Transverse colon (tissue), 4 donors: ENCODE measurements at regions not wholly inside any gene's neighbourhood (a gene's known extent, or its start where the extent isn't known, plus 50 kb on each side); places are given as distances from the start of the nearest gene placed in this dataset.

Source experiments
- DNase-seq: peaks from one replicate; pipeline ENCODE4 v3.0.0-alpha.2; 2019
- H3K27ac ChIP-seq, 4 donors: fragments of 200-600 bp; sonication (generic); 2 replicates each; pipeline ENCODE4 v1.5.1; 2016 to 2018; ENCODE audit warnings: inconsistent platforms in 4 of 4
- H3K27me3 ChIP-seq: fragments of 200-600 bp; sonication (generic); 2 replicates; pipeline ENCODE4 v1.5.1; 2017; ENCODE audit warnings: inconsistent platforms
- H3K36me3 ChIP-seq, 4 donors: fragments of 200-600 bp; sonication (generic); 2 replicates each; pipeline ENCODE4 v1.5.1; 2017 to 2019; ENCODE audit warnings: inconsistent platforms in 4 of 4
- H3K4me1 ChIP-seq, 4 donors: fragments of 200-600 bp; sonication (generic); 2 replicates each; pipeline ENCODE4 v1.5.1; 2017 to 2020; ENCODE audit warnings: inconsistent platforms in 4 of 4
- H3K4me3 ChIP-seq, 4 donors: fragments of 200-600 bp; sonication (generic); 1 replicate in 1 of 4; 2 replicates in 3 of 4; pipeline versions ENCODE4 v1.5.1 to v1.6.1; 2017 to 2019; ENCODE audit warnings: inconsistent platforms in 4 of 4
- H3K9me3 ChIP-seq, 2 donors: fragments of 200-600 bp; sonication (generic); 2 replicates each; pipeline ENCODE4 v1.5.1; 2017 to 2019; ENCODE audit warnings: inconsistent platforms in 2 of 2
- EP300 ChIP-seq: sonication (generic); formaldehyde crosslinking; IDR thresholded peaks from one replicate; pipeline ENCODE4 v1.6.1; 2017; ENCODE audit warnings: antibody characterized with exemption, low read depth
- POLR2A ChIP-seq: fragments of 450-650 bp; IDR thresholded peaks from one replicate; pipeline ENCODE4 v1.6.1; 2016; ENCODE audit warnings: antibody characterized with exemption, mild to moderate bottlenecking, moderate library complexity
- POLR2AphosphoS5 ChIP-seq, 3 donors: sonication (generic); formaldehyde crosslinking; IDR thresholded peaks; one replicate each; pipeline ENCODE4 v1.6.1; 2016; ENCODE audit warnings: antibody characterized with exemption in 3 of 3
- WGBS, 2 donors: methylation state at CpG; one replicate each; pipeline ENCODE4 v1.1.5; 2018; ENCODE audit warnings: low coverage in 1 of 2; 5-methylcytosine and 5-hydroxymethylcytosine counted together
- in situ Hi-C, 4 donors: fragments of 200-750 bp; cut with MboI; loops; one replicate each; pipeline versions ENCODE4 v1.15.0 to v1.15.1; 2017; ENCODE audit warnings: low sequenced_read_pairs in 3 of 4, low pct_ligation_motif_present in 1 of 4, low pct_unique_long_range_greater_than_20kb in 1 of 4
- intact Hi-C: fragments of 100-400 bp; cut with DNase I; formaldehyde crosslinking; loops from one replicate; pipeline ENCODE4 v1.15.1; 2023; ENCODE audit warnings: low total_unique reads
- TF ChIP-seq, protein P1 (sequence below), 5 experiments: fragments of 200-600 bp in 3 of 5; fragments of 450-650 bp in 2 of 5; sonication (generic) in 3 of 5; IDR thresholded peaks; 1 replicate in 2 of 5; 2 replicates in 3 of 5; pipeline ENCODE4 v1.5.1; 2016 to 2017; ENCODE audit warnings: antibody characterized with exemption in 5 of 5, inconsistent platforms in 3 of 5, mild to moderate bottlenecking in 2 of 5, moderate library complexity in 1 of 5

DNA sequence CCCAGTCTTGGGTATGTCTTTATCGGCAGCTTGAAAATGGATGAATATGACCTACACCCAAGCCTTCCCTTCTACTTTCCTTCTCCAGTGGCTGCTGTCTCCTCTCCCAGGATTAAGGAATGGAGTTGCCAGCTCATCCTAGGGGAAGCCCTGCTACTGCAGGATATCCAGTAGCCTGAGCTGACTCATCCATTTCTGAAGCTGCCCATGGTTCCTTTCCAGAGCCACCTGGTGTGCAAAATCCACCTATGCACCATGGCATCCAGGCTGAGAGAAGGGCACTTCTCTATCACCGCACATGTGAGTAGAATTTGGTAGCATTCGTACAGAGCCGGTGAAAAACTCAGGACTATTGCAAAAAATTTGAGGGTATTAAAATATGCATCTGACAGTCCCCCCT is 290.8 kb downstream of the YTHDC2 start:
- no peaks in the 10 kb centered on the region for H3K9me3 ChIP-seq
- no peak for DNase-seq
- TF ChIP-seq POLR2AphosphoS5 (IDR thresholded peaks at IDR 0.05) (no peak), EP300 (no peak)
- WGBS, 2 donors = 80 to 100% methylated on average over 1 to 4 of the region's 4 CpGs
- intact Hi-C loops (no loop called here), in situ Hi-C loops (no loop called here)
- no peak overlapping the region for H3K4me3 ChIP-seq
- H3K36me3 ChIP-seq = no peaks in the 10 kb centered on the region
- no peak overlapping the region for H3K27ac ChIP-seq
- H3K27me3 ChIP-seq = no peaks in the 10 kb centered on the region
- H3K4me1 ChIP-seq = peaks cover 0 to 23% (median 0%) of the 10 kb centered on the region in 4 donors

GRCh38 chr5:113804943-113805342 is 291.4 kb downstream of the YTHDC2 start:
- 79 to 100% methylated on average over 4 to 6 of the region's 6 CpGs for WGBS, 2 donors
- intact Hi-C loops (no loop called here), in situ Hi-C loops (no loop called here)
- no peak overlapping the region for H3K4me3 ChIP-seq
- TF ChIP-seq EP300 (no peak), POLR2AphosphoS5 (IDR thresholded peaks at IDR 0.05) (no peak), POLR2A (no peak)
- TF ChIP-seq, protein P1, sequence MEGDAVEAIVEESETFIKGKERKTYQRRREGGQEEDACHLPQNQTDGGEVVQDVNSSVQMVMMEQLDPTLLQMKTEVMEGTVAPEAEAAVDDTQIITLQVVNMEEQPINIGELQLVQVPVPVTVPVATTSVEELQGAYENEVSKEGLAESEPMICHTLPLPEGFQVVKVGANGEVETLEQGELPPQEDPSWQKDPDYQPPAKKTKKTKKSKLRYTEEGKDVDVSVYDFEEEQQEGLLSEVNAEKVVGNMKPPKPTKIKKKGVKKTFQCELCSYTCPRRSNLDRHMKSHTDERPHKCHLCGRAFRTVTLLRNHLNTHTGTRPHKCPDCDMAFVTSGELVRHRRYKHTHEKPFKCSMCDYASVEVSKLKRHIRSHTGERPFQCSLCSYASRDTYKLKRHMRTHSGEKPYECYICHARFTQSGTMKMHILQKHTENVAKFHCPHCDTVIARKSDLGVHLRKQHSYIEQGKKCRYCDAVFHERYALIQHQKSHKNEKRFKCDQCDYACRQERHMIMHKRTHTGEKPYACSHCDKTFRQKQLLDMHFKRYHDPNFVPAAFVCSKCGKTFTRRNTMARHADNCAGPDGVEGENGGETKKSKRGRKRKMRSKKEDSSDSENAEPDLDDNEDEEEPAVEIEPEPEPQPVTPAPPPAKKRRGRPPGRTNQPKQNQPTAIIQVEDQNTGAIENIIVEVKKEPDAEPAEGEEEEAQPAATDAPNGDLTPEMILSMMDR (IDR thresholded peaks at IDR 0.05) = no peak
- H3K4me1 ChIP-seq = peaks cover 0 to 23% (median 0%) of the 10 kb centered on the region in 4 donors
- no peaks in the 10 kb centered on the region for H3K9me3 ChIP-seq
- no peak overlapping the region for H3K27ac ChIP-seq
- no peaks in the 10 kb centered on the region for H3K27me3 ChIP-seq
- no peaks in the 10 kb centered on the region for H3K36me3 ChIP-seq
- no peak for DNase-seq

- no peak overlapping the region for H3K4me3 ChIP-seq
These were observed 292.8 kb downstream of the YTHDC2 start for GRCh38 chr5:113806250-113806649.

GRCh38 chr5:113806904-113807303 is 293.4 kb downstream of the YTHDC2 start:
- intact Hi-C loops (no loop called here), in situ Hi-C loops (no loop called here)
- H3K4me3 ChIP-seq = no peak overlapping the region
- no peak for TF ChIP-seq POLR2A
- no peak for TF ChIP-seq EP300
- TF ChIP-seq, protein P1 (IDR thresholded peaks at IDR 0.05) = no peak
- no peak for TF ChIP-seq POLR2AphosphoS5 (IDR thresholded peaks at IDR 0.05)
- H3K9me3 ChIP-seq = no peaks in the 10 kb centered on the region
- H3K36me3 ChIP-seq = no peaks in the 10 kb centered on the region
- no peaks in the 10 kb centered on the region for H3K27me3 ChIP-seq
- H3K4me1 ChIP-seq = peaks cover 0 to 23% (median 0%) of the 10 kb centered on the region in 4 donors
- no peak for DNase-seq
- 72% methylated on average over 3 of the region's 3 CpGs; no CpG with 5 or more reads in 1 of the 2 donors for WGBS, 2 donors
- peak overlapping the region; percentile 17 to 54 (median 38) for H3K27ac ChIP-seq

More at GRCh38 chr5:113806250-113806649, 292.8 kb downstream of the YTHDC2 start:
- TF ChIP-seq POLR2AphosphoS5 (IDR thresholded peaks at IDR 0.05) = no peak
- TF ChIP-seq, protein P1 (IDR thresholded peaks at IDR 0.05) = peak in 1 of 5 experiments; percentile 26
- Histone ChIP-seq H3K9me3 (no peaks in the 10 kb centered on the region), H3K4me1 (peaks cover 0 to 23% (median 0%) of the 10 kb centered on the region in 4 donors), H3K27ac (peak overlapping the region; percentile 17 to 54 (median 38)), H3K36me3 (no peaks in the 10 kb centered on the region), H3K27me3 (no peaks in the 10 kb centered on the region)
- in situ Hi-C loops = no loop called here
- DNase-seq = no peak
- intact Hi-C loops = no loop called here
- 24 to 29% methylated on average over 3 of the region's 3 CpGs for WGBS, 2 donors

GRCh38 chr5:113807427-113807991 is 294.0 kb downstream of the YTHDC2 start:
- no peak for TF ChIP-seq POLR2A
- no peak for TF ChIP-seq EP300
- TF ChIP-seq, protein P1 (IDR thresholded peaks at IDR 0.05) = no peak
- TF ChIP-seq POLR2AphosphoS5 (IDR thresholded peaks at IDR 0.05) = no peak
- no peaks in the 10 kb centered on the region for H3K9me3 ChIP-seq
- intact Hi-C loops = no loop called here
- H3K4me1 ChIP-seq = peaks cover 0 to 23% (median 0%) of the 10 kb centered on the region in 4 donors
- WGBS, 2 donors = 20 to 53% methylated on average over 2 to 7 of the region's 7 CpGs
- in situ Hi-C loops = no loop called here
- no peak for DNase-seq
- H3K4me3 ChIP-seq = no peak overlapping the region
- H3K27me3 ChIP-seq = no peaks in the 10 kb centered on the region
- peak overlapping the region; percentile 17 to 54 (median 38) for H3K27ac ChIP-seq
- H3K36me3 ChIP-seq = no peaks in the 10 kb centered on the region
